ENCODE measurements at regions not wholly inside any gene's neighbourhood (a gene's known extent, or its start where the extent isn't known, plus 50 kb on each side); places are given as distances from the start of the nearest gene placed in this dataset.

- TF ChIP-seq CTCF (conservative IDR thresholded peaks at IDR 0.05; ENCODE audit: low read length) (no peak), EZH2phosphoT487 (IDR thresholded peaks at IDR 0.05; ENCODE audit: borderline replicate concordance, low read depth, low read length) (no peak)
Measured at GRCh38 chr16:13394488-13394887, 493.1 kb downstream of the SHISA9 start.

All from OCI-LY7 (cell line).